Epidermal melanocyte (primary cell): ENCODE measurements at regions not wholly inside any gene's neighbourhood (a gene's known extent, or its start where the extent isn't known, plus 50 kb on each side); places are given as distances from the start of the nearest gene placed in this dataset.
"Not testable (repeated sequence)": the region's sequence is repeated elsewhere in the genome, so short reads cannot be mapped to it uniquely, and the experiment has no call there.

Experiments used
- DNase-seq: peaks from one replicate; pipeline ENCODE4 v3.0.0; 2011; ENCODE audit warnings: low spot score; ENCODE audit not compliant: insufficient read length

- DNase-seq = no peak
Observed at GRCh38 chr4:189147005-189147929, 793.4 kb upstream of the FRG1 start.

GRCh38 chr4:189155083-189155482, 785.6 kb upstream of the FRG1 start:
- not testable (repeated sequence) for DNase-seq

- no peak for DNase-seq
Observed at GRCh38 chr4:189162073-189162789, 778.4 kb upstream of the FRG1 start.

- DNase-seq = no peak
Observed at GRCh38 chr4:189162888-189163287, 777.8 kb upstream of the FRG1 start.

GRCh38 chr4:189176002-189176401, 764.7 kb upstream of the FRG1 start:
- no peak for DNase-seq

GRCh38 chr4:189177130-189177529, 763.5 kb upstream of the FRG1 start:
- DNase-seq = no peak

- no peak for DNase-seq
Observed at GRCh38 chr4:189178125-189178746, 762.4 kb upstream of the FRG1 start.

GRCh38 chr4:189185810-189186432, 754.8 kb upstream of the FRG1 start:
- no peak for DNase-seq

GRCh38 chr4:189187531-189188052, 753.1 kb upstream of the FRG1 start:
- no peak for DNase-seq

- DNase-seq = no peak
Observed at GRCh38 chr4:189198624-189199023, 742.0 kb upstream of the FRG1 start.

- DNase-seq = no peak
Observed at GRCh38 chr4:189200353-189200752, 740.3 kb upstream of the FRG1 start.

- DNase-seq = peak; percentile 44
Observed at GRCh38 chr4:189202182-189202868, 738.3 kb upstream of the FRG1 start.

GRCh38 chr4:189202869-189203271, 737.8 kb upstream of the FRG1 start:
- no peak for DNase-seq

GRCh38 chr4:189204616-189205015, 736.1 kb upstream of the FRG1 start:
- no peak for DNase-seq

- no peak for DNase-seq
Observed at GRCh38 chr4:189206953-189207352, 733.7 kb upstream of the FRG1 start.

GRCh38 chr4:189207872-189208271, 732.8 kb upstream of the FRG1 start:
- no peak for DNase-seq

GRCh38 chr4:189215574-189215973, 725.1 kb upstream of the FRG1 start:
- DNase-seq = no peak

- no peak for DNase-seq
Observed at GRCh38 chr4:189221691-189222090, 719.0 kb upstream of the FRG1 start.

- no peak for DNase-seq
Observed at GRCh38 chr4:189228726-189229125, 711.9 kb upstream of the FRG1 start.

- DNase-seq = no peak
Observed at GRCh38 chr4:189232274-189232673, 708.4 kb upstream of the FRG1 start.

- DNase-seq = not testable (repeated sequence)
Observed at GRCh38 chr4:189233754-189234153, 706.9 kb upstream of the FRG1 start.
